ENCODE measurements at regions not wholly inside any gene's neighbourhood (a gene's known extent, or its start where the extent isn't known, plus 50 kb on each side); places are given as distances from the start of the nearest gene placed in this dataset.
A peak's percentile ranks its signal among the peaks of the same experiment; 100 is the strongest.

DNA sequence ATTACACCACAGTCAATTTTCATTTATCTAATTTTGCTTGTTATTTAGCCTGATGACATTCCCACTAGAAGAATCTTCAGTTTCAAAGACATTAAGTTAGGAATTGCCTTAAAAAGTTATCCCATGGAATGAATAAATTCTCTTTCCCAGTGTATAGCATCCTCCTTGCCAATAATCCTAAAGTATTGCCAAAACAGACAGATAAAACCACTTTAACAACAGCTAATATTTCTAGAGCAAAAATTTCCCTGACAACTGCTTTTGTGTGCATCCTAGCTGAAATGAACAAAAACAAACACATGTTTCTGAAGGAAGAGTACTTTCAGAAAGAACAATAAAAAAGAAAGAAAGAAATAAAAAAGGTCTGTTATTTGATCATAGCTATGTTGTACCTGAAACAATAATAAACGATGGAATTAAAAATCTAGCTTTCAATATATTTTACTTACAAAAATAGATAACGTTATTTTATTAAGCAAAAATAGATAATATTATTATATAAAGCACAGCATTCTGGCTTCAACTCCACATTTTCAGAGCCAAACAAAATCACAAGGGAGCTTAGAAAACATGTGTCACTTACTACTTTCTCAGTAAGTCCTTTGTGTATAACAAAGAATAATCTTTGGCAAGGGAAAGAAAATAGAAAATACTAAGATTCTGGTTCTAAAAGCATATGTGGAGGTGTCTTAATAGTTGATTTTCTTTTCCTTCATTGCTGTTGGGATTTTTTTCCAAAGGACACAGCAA, 939.0 kb upstream of the CRIM1 start:
- DNase-seq, result no peak

DNA sequence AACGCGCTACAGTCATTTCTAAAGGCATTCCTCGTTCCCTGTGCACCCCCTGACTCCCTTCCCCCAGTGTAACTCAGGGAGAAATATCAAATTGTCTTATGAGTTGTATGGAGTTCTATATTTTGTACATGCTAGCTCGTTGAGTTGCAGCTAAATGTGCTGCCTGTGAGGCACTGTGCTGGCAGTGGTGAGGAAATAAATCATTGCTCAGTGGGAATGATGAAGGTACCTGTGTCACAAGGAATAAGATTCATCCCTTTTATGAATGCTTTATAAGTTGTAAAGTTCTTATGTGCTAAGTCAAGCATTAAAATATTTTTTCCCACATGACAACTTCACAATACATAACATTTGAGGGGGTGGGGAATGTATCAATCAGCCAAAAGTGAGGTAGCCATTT, 939.6 kb upstream of the CRIM1 start:
- DNase-seq, result no peak

DNA sequence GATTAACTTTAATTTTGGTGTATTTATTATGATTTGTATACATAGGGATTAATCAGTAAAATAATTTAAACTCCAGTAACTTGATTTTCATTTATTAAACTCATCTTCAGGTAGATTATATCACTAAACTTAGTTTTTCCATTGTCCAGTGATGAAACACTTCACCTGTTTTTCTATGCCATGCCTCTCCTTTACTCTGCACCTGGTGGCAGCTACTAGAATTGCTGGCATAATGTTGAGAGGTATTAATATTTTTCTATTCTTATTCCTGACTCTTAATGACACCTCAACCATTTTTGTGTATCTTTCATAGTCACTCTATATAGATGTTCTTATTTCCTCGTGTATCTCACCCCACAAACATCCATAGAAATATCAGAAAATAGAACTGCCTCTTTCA, 940.3 kb upstream of the CRIM1 start:
- peak; percentile 9 for DNase-seq

DNA sequence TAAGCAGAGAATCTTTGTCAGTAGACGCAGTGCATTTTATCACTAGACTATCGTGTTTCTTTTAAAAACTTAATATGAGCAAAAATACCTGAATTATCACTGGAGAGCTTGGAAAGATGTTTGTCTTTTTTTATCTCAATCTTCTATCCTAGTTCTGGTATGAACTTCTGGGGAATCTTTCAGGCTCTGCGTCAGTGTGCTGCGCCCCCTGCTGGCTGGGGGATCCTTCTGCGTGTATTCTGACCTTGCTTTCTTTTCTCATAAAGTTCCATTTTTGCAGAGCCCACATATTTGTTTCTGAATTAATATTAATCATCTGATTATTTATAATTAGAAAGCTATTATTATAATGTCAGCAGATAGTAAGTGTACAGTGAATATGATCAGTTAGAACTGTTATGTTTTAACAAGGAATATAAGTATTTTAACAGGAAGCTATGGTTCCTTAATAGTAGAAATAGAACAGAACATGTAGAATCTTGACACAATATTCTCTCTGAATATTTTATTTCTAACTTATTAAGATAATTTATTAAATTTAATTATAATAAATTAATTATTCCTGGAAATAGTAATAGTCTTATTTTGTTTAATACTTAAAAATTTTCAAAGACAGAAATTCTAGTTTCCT, 945.0 kb upstream of the CRIM1 start:
- DNase-seq, result peak; percentile 70

DNA sequence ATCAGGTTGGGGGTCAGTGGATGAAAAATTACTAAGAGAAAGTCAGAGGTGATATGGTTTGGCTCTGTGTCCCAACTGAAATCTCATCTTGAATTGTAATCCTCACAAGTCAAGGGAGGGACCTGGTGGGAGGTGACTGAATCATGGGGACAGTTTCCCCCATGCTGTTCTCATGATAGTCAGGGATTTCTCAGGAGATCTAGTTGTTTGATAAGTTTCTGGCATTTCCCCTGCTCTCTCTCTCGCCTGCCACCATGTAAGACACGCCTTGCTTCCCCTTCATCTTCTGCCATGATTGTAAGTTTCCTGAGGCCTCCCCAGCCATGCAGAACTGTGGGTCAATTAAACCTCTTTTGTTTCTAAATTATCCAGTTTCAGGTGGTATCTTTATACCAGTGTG, 945.8 kb upstream of the CRIM1 start:
- no peak for DNase-seq

DNA sequence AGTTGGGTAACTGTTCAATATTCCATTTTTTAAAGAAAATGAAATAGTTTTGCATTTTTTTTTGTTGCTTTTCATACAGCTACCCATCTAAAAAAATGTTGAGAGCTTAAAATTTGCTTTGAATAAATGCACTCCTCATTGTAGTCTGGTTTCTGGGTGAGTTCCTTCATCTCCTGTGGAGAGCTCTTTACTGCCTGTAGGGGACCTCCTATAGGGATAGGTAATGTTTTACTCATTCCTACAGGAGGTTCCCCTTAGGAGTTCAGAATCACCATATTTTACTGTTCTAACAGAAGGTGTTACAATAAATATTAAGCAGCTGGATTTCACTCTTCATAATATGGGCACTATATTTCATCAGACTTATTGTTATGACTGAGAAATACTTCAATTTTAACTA, 947.3 kb upstream of the CRIM1 start:
- no peak for DNase-seq

DNA sequence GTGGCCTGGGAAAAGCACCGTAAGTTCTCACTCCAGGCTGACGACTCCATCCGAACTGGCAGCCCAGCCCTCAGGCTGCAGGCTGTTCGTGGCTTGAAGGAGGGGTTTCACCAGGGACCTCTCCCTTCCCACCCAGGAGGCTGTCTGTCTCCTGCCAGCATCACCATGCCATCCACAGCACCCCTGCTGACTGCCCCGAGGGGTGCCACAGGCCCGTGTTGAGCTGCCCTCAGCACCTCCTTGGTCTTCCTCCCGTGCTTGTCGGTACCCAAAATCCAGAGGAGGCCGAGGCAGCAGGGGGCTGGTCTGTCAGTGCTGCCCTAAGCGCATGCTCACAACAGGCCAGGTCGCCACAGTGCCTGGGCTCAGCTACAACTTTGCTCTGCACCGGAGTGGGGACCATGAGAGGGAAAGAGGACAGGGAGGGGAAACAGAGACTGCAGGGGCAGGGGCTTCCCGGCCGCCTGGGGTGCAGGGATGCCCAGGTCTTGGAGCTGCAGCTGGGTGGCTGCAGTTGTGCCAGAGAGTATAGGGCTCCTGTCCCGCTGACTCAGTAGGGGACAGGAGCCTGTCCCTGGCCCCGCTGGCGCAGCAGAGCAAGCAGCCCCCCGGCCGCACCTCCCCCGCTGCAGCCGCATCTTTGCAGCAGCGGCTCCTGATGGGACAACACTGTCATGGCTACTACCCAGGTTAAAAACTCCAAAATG, 963.7 kb upstream of the CRIM1 start:
- peak; percentile 60 for DNase-seq

DNA sequence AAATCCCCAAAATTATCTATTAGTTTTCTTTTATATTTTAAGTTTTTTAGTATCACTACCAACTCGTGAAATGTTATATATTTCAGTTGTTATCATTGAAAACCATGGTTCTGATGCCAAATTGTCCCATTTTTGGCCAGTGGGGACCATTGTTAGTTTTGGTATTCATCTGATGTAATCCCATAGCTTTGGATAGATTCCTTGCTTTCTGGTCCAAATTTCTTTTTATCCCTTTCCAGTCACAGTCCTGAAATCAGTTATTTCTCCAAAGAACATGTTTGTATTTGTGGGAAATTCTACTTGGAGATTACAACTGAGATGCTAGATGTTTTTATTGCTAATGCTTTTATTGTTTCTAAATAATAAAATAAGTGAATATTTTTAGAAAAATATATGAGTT, 976.8 kb upstream of the CRIM1 start:
- no peak for DNase-seq

DNA sequence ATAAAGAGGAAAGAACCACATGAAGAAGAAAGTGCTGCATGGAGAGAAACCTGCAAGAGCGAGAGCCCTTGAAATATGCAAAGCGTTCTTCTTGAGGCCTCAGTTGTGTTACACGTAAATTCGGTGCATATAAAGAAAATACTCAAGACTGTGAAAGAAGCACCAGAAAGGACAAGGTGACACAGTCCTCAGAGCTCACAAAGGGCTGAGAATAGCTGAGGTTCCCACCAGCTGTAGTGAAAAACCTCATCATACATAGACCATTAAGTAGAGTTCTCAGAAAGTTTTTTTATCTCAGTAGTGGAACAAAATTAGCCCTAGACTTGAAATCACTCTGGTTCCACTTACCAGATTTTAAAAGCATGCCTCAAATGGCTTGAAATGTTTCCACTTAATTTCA, 980.7 kb upstream of the CRIM1 start:
- no peak for DNase-seq

DNA sequence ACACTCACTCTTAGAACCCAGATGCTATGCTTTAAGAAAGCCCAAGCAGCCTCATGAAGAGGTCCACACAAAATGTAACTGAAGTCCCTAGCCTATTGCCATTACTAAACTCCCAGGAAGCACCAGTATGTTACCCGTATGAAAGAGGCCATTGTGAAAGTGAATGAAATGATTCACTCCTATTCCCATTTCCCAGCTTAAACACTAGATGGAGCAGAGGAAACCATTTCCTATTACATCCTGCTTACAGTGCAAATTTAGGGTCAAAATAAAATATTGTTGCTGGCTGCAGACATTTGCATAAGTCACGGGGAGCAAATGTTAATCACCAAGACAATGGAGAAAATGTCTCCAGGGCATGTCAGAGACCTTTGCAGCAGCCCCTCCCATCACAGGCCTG, 989.7 kb upstream of the CRIM1 start:
- DNase-seq, result peak; percentile 24

DNA sequence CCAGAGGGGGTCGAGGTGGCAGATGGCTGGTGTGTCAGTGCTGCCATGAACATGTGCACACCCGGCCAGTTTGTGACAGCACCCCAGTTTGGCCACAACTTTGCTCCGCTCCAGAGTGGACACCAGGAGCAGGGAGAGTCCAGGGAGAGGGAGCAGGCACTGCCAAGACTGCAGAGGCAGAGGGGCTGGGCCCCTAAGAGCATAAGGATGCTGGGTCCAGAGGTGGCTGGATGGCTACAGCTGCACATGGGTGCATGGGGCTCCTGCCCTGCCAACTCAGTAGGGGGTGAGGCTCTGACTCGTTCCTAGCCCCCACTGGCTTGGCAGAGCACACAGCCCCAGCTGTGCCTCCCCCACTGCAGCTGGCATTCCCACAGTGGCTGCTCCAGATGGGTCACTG, 999.2 kb upstream of the CRIM1 start:
- no peak for DNase-seq

DNA sequence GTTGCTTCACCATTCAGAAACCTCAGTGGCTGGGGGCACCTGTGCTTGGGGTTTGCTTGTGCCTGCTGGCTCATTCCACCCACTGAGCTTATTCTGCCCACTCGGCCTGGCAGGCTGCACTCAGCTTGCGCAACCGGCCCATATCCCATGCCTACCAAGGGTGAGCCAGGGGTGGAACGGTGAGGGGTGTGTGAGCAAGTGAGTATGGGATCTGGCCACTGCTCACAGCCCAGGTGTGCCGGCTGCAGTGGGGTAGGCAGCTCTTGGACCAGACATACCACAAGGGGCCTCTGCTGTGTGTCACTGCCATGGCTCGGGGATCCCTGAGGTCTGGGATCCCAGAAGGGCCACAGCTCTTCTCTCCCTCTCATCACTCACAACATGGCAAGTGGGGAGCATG, 1000.5 kb upstream of the CRIM1 start:
- DNase-seq, result no peak

DNA sequence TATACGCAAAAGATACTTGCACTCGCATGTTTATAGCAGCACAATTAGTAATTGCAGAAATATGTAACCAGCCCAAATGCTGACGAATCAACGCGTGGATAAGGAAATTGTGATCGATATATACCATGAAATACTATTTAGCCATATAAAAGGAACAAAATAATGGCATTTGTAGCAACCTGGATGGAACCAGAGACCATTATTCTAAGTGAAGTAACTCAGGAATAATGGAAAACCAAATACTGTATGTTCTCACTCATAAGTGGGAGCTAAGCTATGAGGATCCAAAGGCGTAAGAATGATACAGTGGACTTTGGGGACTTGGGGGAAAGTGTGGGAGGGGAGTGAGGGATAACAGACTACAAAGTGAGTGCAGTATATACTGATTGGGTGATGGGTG, 1008.0 kb upstream of the CRIM1 start:
- peak; percentile 18 for DNase-seq

DNA sequence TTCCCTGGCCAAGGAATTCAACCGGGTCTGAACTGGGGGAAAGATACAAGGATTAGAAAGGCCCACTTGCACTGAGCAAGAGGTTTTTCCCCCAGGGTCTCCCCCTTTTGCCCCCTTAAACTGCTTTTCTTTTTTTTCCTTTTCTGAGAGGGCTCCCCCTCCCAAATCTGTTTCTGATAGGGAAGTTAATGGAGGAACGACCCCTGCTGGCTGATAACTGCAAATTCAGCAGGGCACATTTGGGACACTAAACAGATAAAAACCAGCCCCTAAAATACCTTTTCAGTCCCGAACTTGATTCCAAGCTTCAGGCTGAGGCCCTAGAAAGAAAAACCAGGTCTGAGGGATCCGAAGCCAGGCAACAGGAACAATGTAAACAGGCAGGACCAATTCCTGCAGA, 1012.4 kb upstream of the CRIM1 start:
- DNase-seq, result peak; percentile 13

DNA sequence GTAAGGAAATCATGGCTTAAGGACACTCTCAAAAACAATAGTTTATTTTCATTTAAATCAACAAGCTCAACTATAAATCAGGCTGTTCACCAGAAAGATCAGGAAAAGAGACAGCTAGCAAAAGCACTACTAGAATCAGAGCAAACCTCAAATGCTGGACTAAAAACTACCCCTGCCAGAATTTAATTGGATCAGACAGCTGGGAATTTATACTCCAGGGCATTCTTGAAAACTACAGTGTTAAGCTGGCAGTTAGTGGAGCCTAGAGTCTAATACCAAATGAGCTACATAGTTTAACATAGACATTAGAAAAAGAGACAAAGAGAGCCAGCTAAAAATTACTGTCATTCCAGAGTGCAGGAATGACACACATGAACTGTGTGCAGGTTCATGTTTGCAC, 1016.4 kb upstream of the CRIM1 start:
- DNase-seq, result no peak

DNA sequence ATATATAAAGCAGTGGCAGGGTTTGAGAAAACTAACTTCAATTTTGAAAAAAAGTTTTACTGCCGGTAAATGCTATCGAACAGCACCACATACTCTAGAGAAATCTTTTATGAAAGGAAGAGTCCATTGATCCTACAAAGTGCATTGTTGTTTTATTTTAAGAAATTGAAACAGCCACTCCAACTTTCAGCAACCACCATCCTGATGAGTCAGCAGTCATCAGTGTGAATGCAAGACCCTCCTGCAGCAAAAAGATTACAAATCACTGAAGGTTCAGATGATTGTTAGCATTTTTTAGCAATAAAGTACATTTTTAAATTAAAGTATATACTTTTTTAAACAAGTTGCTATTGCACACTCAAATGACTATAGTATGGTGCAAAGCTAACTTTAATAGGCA, 1017.7 kb upstream of the CRIM1 start:
- DNase-seq, result no peak

DNA sequence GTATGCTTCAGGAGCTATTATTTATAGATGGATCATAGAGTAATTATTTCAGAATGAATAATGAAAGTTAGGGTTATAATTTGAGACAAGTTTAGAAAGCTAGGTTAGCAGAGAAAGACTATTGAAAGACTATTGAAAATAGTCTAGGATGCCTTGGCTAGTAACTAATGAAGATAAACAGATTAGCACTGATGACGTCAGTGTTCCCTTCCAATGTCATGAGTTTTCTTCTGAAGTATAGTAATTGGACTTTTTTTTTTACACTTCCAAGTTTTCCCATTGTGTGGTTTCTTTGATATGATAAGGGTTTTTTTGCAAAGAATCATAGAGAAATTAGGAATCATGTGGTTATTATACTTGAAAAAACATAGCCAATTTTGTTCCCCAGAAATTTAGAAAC, 1041.5 kb upstream of the CRIM1 start:
- no peak for DNase-seq

DNA sequence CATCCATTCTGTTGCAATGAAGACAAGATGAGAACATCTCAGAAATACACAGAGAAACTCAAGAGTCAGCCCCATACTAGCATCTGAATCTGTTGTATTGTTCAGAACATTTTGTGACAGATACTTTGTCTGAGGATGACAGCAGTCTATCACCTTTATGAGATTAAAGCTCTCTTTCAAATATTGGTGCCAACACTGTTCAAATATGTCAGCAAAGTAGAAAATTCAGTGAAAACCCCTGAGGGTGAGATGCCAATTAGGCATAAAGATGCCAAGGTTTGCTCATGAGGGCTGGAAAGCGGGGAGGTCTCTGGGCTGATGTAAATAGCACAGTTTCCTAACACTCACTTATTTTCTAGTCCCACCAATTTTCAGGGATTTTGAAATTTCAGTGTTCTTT, 1054.2 kb upstream of the CRIM1 start:
- no peak for DNase-seq

DNA sequence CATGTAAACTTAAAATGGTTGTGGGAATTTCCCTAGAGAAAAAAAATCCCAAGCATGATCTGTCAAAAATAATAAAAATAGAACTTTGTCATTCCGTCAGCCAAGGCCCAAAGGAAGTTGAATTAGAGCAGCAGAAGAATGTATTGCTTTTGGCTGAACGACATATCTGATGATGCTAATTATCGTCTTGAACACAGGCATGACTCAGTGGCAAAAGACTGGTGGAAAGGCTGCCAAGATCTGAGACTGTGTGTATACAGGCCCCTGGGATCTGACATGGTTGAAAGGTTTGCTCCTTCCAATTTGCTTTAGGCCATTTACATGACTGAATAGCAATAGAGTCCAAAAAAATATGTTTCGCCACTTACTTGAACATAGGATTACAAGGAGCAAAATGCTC, 1057.1 kb upstream of the CRIM1 start:
- no peak for DNase-seq

DNA sequence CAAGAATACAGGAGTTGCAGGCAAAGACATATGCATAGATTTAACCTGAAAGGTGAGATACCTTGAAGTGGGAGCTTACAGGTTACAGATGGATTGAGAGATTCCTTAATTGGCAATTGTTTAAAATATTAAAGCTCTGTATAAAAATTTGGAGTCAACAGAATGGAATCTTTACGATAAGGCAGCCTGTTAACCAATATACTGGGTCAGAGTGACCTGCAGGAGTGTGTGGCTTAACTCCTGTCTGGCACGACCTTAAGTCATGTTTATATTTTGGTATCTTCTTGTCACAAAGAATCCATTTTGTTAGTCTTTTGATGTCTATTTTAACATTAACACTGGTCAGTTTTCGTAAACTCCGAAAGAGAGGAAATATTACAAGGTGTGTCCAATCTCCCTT, 1058.2 kb upstream of the CRIM1 start:
- DNase-seq, result no peak

DNA sequence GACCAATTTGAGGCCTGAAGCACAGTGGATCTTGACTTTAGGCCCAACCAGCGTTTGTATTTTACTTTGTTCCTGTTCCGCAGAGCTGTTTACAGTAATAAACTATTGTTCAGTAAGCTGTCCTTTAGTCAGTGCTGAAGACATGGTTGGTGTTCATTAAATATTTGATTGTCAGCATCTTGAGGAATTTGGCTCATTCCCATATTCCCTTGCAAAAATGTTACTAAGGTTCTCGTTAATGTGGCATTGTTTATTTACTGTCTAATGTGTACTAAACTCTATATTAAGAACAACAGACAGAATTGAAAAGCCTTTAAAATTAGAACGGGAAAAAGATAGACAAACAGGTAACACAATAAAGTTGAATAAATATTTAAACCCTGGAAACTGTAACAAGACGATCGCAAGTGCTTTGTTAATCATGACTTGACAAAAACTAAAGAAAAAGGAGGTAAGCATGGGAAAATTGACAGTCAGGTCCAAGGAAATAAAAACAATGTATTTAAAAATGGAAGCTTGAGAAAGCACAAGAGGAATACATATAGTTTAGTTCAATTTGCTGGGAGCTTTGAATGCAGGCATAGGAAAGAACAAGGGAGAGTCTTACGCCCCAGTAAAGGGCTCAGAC, 1060.8 kb upstream of the CRIM1 start:
- DNase-seq, result no peak

DNA sequence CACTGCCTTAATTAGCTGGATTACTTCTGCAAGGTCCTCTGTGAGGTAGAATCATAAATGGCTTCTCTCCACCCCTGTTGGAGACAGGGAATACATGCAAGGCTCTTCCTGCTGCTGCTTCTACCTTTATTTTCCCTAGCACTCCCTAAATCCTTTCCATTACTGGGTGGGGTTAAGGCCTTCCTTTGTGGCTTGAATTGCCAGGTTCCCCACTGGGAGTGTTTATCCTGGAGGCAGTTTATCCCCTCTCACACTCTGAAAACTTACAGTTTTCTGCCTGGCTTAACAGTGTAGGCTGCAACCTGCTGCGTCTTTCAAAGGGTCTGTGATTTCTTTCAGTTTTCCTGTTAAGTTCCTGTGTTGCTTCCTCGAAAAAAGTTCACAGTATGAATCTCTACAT, 1062.3 kb upstream of the CRIM1 start:
- no peak for DNase-seq

DNA sequence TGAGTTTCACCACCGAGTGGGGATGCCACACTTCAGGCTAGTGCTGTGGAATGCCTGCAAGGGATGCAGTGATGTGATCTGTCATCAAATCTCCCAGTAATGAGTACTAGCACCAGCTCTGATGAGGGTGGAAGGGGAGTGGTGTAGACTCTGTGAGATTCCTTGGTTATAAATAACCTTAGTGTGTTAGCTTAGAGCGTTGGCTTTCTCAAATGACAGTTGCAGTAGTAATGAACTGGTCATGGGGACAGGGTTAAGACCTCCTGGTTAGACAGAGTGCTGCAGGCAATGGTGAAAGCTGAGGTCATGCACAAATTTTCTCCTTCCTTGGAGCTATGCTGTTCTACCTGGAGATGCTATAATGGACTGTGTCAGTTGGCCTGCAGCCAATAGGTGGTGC, 1063.4 kb upstream of the CRIM1 start:
- no peak for DNase-seq

DNA sequence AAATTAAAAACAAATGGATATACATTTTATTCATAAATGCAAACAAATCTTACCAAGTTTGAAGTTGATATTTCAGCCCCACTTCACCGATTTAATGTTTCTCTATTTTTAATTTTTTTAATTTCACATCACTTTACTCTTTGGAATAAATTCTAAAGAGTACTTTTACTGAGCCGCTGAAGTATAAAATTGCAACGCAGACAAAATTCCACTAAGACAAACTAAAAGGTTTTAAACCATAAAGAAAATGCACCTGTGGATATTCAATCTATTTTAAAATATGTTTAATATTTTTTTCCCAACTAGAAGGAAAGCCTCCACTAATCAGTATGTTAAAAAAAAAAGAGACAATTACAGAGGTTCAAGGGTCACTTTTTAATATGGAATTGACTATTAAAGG, 1073.9 kb upstream of the CRIM1 start:
- no peak for DNase-seq
